ENCODE measurements at regions not wholly inside any gene's neighbourhood (a gene's known extent, or its start where the extent isn't known, plus 50 kb on each side); places are given as distances from the start of the nearest gene placed in this dataset.

- TF ChIP-seq CTCF (IDR thresholded peaks at IDR 0.05; ENCODE audit: poor library complexity): no peak
- no peak for TF ChIP-seq EZH2phosphoT487 (IDR thresholded peaks at IDR 0.05; ENCODE audit: low read depth, severe bottlenecking, unreplicated experiment)
Observed at GRCh38 chr4:107196312-107196711, 160.2 kb upstream of the DKK2 start.

All from hepatocyte (in vitro differentiated cells).